ENCODE measurements at regions not wholly inside any gene's neighbourhood (a gene's known extent, or its start where the extent isn't known, plus 50 kb on each side); places are given as distances from the start of the nearest gene placed in this dataset.
"Not testable (repeated sequence)": the region's sequence is repeated elsewhere in the genome, so short reads cannot be mapped to it uniquely, and the experiment has no call there.

- intact Hi-C loops (cut with DNase I; ENCODE audit: low total_unique reads) = no loop called here
- TF ChIP-seq, protein P1, sequence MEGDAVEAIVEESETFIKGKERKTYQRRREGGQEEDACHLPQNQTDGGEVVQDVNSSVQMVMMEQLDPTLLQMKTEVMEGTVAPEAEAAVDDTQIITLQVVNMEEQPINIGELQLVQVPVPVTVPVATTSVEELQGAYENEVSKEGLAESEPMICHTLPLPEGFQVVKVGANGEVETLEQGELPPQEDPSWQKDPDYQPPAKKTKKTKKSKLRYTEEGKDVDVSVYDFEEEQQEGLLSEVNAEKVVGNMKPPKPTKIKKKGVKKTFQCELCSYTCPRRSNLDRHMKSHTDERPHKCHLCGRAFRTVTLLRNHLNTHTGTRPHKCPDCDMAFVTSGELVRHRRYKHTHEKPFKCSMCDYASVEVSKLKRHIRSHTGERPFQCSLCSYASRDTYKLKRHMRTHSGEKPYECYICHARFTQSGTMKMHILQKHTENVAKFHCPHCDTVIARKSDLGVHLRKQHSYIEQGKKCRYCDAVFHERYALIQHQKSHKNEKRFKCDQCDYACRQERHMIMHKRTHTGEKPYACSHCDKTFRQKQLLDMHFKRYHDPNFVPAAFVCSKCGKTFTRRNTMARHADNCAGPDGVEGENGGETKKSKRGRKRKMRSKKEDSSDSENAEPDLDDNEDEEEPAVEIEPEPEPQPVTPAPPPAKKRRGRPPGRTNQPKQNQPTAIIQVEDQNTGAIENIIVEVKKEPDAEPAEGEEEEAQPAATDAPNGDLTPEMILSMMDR (IDR thresholded peaks at IDR 0.05) = no peak
- no peak for TF ChIP-seq POLR2A (IDR thresholded peaks at IDR 0.05)
- DNase-seq (ENCODE audit: low spot score in 2 of 2) = no peak
- H3K4me3 ChIP-seq (ENCODE audit: low read depth, poor library complexity, severe bottlenecking) = no peak overlapping the region
Measured at GRCh38 chr6:19395316-19395715, 441.9 kb upstream of the ID4 start.

GRCh38 chr6:19399406-19399805 lies 437.8 kb upstream of the ID4 start:
- TF ChIP-seq POLR2A (IDR thresholded peaks at IDR 0.05) = no peak
- TF ChIP-seq, protein P1 (IDR thresholded peaks at IDR 0.05) = no peak
- WGBS, 2 donors = 53 to 65% methylated on average over 7 of the region's 7 CpGs
- DNase-seq (ENCODE audit: low spot score in 2 of 2) = no peak
- intact Hi-C loops (cut with DNase I; ENCODE audit: low total_unique reads) = no loop called here
- H3K4me3 ChIP-seq (ENCODE audit: low read depth, poor library complexity, severe bottlenecking) = no peak overlapping the region

GRCh38 chr6:19404884-19405283 lies 432.3 kb upstream of the ID4 start:
- H3K4me3 ChIP-seq (ENCODE audit: low read depth, poor library complexity, severe bottlenecking); DNase-seq (ENCODE audit: low spot score in 2 of 2); intact Hi-C loops (cut with DNase I; ENCODE audit: low total_unique reads): not testable (repeated sequence)
- 78 to 80% methylated on average over 3 of the region's 3 CpGs for WGBS, 2 donors

DNA sequence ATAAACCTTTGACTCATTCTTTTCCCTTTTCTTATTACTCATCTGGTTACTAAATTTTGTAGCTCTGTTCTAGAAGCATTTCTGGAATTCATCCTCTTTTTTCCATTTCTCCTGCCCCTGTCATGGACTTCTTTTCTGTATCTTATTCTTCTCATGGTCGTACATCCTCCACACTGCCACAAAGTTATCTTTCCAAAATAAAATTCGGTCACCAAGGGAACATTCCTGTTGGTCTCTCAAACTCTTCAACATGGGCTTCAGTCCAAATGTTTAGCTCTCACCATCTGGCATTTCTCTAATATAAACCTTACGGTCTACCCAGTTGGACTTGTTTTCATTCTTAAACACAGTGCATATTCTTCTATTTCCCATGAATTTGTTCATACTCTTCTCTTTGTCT lies 428.8 kb upstream of the ID4 start:
- H3K4me3 ChIP-seq (ENCODE audit: low read depth, poor library complexity, severe bottlenecking) = no peak overlapping the region
- intact Hi-C loops (cut with DNase I; ENCODE audit: low total_unique reads) = no loop called here
- WGBS, 2 donors = 41 to 49% methylated on average over 3 of the region's 3 CpGs
- TF ChIP-seq, protein P1 (IDR thresholded peaks at IDR 0.05) = no peak
- TF ChIP-seq POLR2A (IDR thresholded peaks at IDR 0.05) = no peak
- no peak for DNase-seq (ENCODE audit: low spot score in 2 of 2)

- H3K4me3 ChIP-seq (ENCODE audit: low read depth, poor library complexity, severe bottlenecking) = no peak overlapping the region
- no peak for DNase-seq (ENCODE audit: low spot score in 2 of 2)
- intact Hi-C loops (cut with DNase I; ENCODE audit: low total_unique reads) = no loop called here
- no peak for TF ChIP-seq POLR2A (IDR thresholded peaks at IDR 0.05)
- TF ChIP-seq, protein P1 (IDR thresholded peaks at IDR 0.05) = no peak
Measured at GRCh38 chr6:19410481-19410880, 426.7 kb upstream of the ID4 start.

GRCh38 chr6:19413323-19413722 lies 423.8 kb upstream of the ID4 start:
- H3K4me3 ChIP-seq (ENCODE audit: low read depth, poor library complexity, severe bottlenecking) = no peak overlapping the region
- WGBS, 2 donors = 36% methylated on average over 3 of the region's 3 CpGs
- no peak for TF ChIP-seq POLR2A (IDR thresholded peaks at IDR 0.05)
- TF ChIP-seq, protein P1 (IDR thresholded peaks at IDR 0.05) = no peak
- intact Hi-C loops (cut with DNase I; ENCODE audit: low total_unique reads) = no loop called here
- DNase-seq (ENCODE audit: low spot score in 2 of 2) = no peak

All from lower leg skin (tissue), 4 donors.